ENCODE measurements at regions not wholly inside any gene's neighbourhood (a gene's known extent, or its start where the extent isn't known, plus 50 kb on each side); places are given as distances from the start of the nearest gene placed in this dataset.

GRCh38 chr5:30030101-30030500, 1163.4 kb upstream of the CDH6 start:
- in situ Hi-C loops (cut with MboI; ENCODE audit: low sequenced_read_pairs, unreplicated experiment) = no loop called here
- DNase-seq (ENCODE audit: low spot score) = no peak
- TF ChIP-seq CTCF (IDR thresholded peaks at IDR 0.05; ENCODE audit: borderline replicate concordance, control extremely low read depth, extremely low read depth, insufficient read depth, missing control alignments) = no peak

- in situ Hi-C loops (cut with MboI; ENCODE audit: low sequenced_read_pairs, unreplicated experiment) = no loop called here
- no peak for TF ChIP-seq CTCF (IDR thresholded peaks at IDR 0.05; ENCODE audit: borderline replicate concordance, control extremely low read depth, extremely low read depth, insufficient read depth, missing control alignments)
- no peak for DNase-seq (ENCODE audit: low spot score)
Measured at GRCh38 chr5:30001826-30002225, 1191.7 kb upstream of the CDH6 start.

- no peak for TF ChIP-seq CTCF (IDR thresholded peaks at IDR 0.05; ENCODE audit: borderline replicate concordance, control extremely low read depth, extremely low read depth, insufficient read depth, missing control alignments)
- in situ Hi-C loops (cut with MboI; ENCODE audit: low sequenced_read_pairs, unreplicated experiment) = no loop called here
- no peak for DNase-seq (ENCODE audit: low spot score)
Measured at GRCh38 chr5:30000231-30000630, 1193.3 kb upstream of the CDH6 start.

GRCh38 chr5:29995154-29995553, 1198.3 kb upstream of the CDH6 start:
- no peak for TF ChIP-seq CTCF (IDR thresholded peaks at IDR 0.05; ENCODE audit: borderline replicate concordance, control extremely low read depth, extremely low read depth, insufficient read depth, missing control alignments)
- DNase-seq (ENCODE audit: low spot score) = no peak
- in situ Hi-C loops (cut with MboI; ENCODE audit: low sequenced_read_pairs, unreplicated experiment) = no loop called here

- in situ Hi-C loops (cut with MboI; ENCODE audit: low sequenced_read_pairs, unreplicated experiment) = no loop called here
- no peak for TF ChIP-seq CTCF (IDR thresholded peaks at IDR 0.05; ENCODE audit: borderline replicate concordance, control extremely low read depth, extremely low read depth, insufficient read depth, missing control alignments)
- no peak for DNase-seq (ENCODE audit: low spot score)
Measured at GRCh38 chr5:29994519-29994918, 1199.0 kb upstream of the CDH6 start.

- in situ Hi-C loops (cut with MboI; ENCODE audit: low sequenced_read_pairs, unreplicated experiment) = no loop called here
- DNase-seq (ENCODE audit: low spot score) = no peak
- TF ChIP-seq CTCF (IDR thresholded peaks at IDR 0.05; ENCODE audit: borderline replicate concordance, control extremely low read depth, extremely low read depth, insufficient read depth, missing control alignments) = no peak
Measured at GRCh38 chr5:29993286-29993685, 1200.2 kb upstream of the CDH6 start.

- DNase-seq (ENCODE audit: low spot score) = no peak
- TF ChIP-seq CTCF (IDR thresholded peaks at IDR 0.05; ENCODE audit: borderline replicate concordance, control extremely low read depth, extremely low read depth, insufficient read depth, missing control alignments) = no peak
- in situ Hi-C loops (cut with MboI; ENCODE audit: low sequenced_read_pairs, unreplicated experiment) = no loop called here
Measured at GRCh38 chr5:29992248-29992647, 1201.2 kb upstream of the CDH6 start.

All from GM13976 (cell line).